ENCODE measurements at regions not wholly inside any gene's neighbourhood (a gene's known extent, or its start where the extent isn't known, plus 50 kb on each side); places are given as distances from the start of the nearest gene placed in this dataset.

- no peak for TF ChIP-seq CTCF (IDR thresholded peaks at IDR 0.05)
- no peak for DNase-seq (ENCODE audit: low spot score)
- H3K4me3 ChIP-seq, result no peak overlapping the region
- H3K27ac ChIP-seq, result no peak overlapping the region
These were observed 72.8 kb upstream of the CLDN10 start for GRCh38 chr13:95479731-95480130.

GRCh38 chr13:95480131-95480545 lies 72.4 kb upstream of the CLDN10 start:
- DNase-seq (ENCODE audit: low spot score), result no peak
- Histone ChIP-seq H3K27ac (no peak overlapping the region), H3K4me3 (no peak overlapping the region)
- no peak for TF ChIP-seq CTCF (IDR thresholded peaks at IDR 0.05)

DNA sequence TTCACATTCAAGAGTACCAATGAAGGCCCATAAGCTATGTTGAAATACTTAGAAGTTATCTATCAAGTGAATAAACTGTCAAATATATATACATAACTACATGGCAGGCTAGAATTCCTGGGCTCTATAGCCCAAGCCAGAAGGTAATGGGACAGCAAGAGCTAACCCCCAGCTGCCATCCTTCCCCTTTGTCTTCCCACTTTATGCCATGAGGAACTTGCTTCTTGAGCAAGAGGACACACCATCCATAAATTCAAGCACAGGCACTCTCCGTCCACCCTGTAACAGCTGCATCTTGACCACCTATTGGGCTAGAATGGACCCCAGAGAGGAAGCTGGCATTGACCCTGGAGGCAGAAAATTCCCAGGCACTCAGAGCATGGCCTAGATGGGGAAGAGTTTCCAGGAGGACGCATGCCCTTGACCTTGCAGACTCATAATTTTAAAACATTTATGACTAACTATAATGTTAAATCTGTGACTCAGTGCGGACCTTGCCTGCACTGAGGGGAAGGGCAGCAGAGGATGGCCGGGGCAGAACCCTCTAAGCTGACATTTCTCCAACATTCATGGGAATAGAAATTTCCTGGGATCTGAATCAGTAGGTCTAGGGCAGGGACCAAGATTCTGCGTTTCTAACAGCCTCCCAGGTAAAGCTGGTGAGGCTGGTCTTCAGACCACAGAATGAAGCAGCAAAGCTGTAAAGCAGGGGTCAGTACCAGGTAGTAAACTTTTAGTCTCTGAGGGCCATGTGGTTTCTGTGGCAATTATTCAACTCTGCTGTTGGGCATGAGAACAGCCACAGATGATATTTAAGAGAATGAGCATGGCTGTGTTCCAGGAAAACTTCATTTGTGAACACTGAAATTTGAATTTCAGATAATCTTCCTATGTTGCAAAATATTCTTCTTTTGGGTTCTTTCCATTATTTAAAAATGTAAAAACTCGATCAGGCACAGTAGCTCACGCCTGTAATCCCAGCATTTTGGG lies 71.4 kb upstream of the CLDN10 start:
- DNase-seq (ENCODE audit: low spot score), result no peak
- Histone ChIP-seq H3K4me3 (no peak overlapping the region), H3K27ac (no peak overlapping the region)
- no peak for TF ChIP-seq CTCF (IDR thresholded peaks at IDR 0.05)

DNA sequence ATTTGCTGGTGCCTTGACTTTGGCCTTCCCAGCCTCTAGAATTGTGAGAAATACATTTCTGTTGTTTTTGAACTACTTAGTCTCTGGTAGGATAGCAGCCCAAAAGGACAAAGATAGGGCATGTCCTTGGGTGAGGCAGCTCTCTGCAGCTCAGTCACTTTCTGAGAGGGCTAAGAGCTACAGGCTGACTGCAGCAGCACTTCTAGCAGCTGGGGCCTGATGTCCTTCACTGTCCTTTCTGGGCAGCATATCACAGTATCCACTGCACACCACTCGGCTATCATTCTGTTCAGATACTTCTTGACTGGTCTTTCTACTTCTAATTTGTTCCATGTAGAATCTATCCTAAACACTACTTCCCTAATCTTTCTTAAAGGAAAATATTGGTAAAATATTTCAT lies 68.5 kb upstream of the CLDN10 start:
- TF ChIP-seq CTCF (IDR thresholded peaks at IDR 0.05), result no peak
- H3K4me3 ChIP-seq, result no peak overlapping the region
- no peak for DNase-seq (ENCODE audit: low spot score)
- no peak overlapping the region for H3K27ac ChIP-seq

DNA sequence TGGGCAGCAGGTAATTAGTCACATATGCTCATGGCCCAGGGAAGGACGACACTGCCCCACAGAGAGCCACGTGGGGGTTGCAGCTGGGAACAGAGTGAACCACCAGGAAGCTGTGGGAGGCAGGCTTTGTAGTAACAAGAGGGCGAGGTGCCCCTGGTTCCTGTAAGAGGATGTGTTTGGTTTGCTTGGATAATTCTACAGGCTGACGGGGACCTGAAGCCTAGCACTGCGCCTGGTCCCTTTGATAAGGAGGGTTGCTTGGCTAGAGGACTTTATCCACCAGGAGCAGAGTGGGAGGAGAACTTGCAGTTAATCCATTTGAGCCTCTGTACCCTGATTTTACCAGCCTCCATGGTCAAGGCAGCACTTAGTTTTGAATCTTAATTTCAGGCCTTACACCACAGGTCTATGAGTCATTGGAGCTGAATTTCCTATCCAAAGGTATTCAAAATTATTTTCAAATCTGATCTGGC lies 67.4 kb upstream of the CLDN10 start:
- H3K4me3 ChIP-seq, result no peak overlapping the region
- no peak overlapping the region for H3K27ac ChIP-seq
- DNase-seq (ENCODE audit: low spot score), result no peak
- no peak for TF ChIP-seq CTCF (IDR thresholded peaks at IDR 0.05)

- no peak for TF ChIP-seq CTCF (IDR thresholded peaks at IDR 0.05)
- H3K27ac ChIP-seq, result no peak overlapping the region
- no peak for DNase-seq (ENCODE audit: low spot score)
- H3K4me3 ChIP-seq, result no peak overlapping the region
These were observed 66.9 kb upstream of the CLDN10 start for GRCh38 chr13:95485518-95486144.

Measured in coronary artery (tissue), 2 donors.